ENCODE measurements at regions not wholly inside any gene's neighbourhood (a gene's known extent, or its start where the extent isn't known, plus 50 kb on each side); places are given as distances from the start of the nearest gene placed in this dataset.

DNA sequence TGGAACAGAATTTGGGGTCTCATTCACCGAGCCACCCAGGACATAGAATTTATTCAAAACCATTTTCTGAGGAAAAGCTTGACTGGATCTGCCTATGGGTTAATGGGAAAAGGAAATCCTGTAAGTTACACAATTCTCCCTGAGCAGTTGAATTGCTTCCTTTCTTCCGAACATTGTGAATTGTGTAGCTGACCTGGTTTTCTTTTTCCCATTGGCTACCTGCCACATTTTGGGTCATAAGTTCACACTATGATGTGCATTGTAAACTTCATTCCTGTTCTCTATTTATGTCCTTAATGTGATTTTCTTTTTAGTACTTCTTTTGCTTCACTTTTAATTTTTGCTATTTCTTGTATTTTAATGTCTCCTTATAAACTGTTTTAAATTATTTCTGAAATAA lies 386.0 kb upstream of the LRRC3B start:
- TF ChIP-seq, protein P1, sequence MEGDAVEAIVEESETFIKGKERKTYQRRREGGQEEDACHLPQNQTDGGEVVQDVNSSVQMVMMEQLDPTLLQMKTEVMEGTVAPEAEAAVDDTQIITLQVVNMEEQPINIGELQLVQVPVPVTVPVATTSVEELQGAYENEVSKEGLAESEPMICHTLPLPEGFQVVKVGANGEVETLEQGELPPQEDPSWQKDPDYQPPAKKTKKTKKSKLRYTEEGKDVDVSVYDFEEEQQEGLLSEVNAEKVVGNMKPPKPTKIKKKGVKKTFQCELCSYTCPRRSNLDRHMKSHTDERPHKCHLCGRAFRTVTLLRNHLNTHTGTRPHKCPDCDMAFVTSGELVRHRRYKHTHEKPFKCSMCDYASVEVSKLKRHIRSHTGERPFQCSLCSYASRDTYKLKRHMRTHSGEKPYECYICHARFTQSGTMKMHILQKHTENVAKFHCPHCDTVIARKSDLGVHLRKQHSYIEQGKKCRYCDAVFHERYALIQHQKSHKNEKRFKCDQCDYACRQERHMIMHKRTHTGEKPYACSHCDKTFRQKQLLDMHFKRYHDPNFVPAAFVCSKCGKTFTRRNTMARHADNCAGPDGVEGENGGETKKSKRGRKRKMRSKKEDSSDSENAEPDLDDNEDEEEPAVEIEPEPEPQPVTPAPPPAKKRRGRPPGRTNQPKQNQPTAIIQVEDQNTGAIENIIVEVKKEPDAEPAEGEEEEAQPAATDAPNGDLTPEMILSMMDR (IDR thresholded peaks at IDR 0.05): no peak
- TF ChIP-seq POLR2A (IDR thresholded peaks at IDR 0.05): no peak
